Left ventricle myocardium inferior (tissue), 1 donor: ENCODE measurements at regions not wholly inside any gene's neighbourhood (a gene's known extent, or its start where the extent isn't known, plus 50 kb on each side); places are given as distances from the start of the nearest gene placed in this dataset.

ENCODE experiments used
- DNase-seq: peaks from one replicate; pipeline ENCODE4 v3.0.0-alpha.2; 2020
- H3K27ac ChIP-seq: fragments of 200-600 bp; replicated peaks from 2 replicates; pipeline ENCODE4 v1.8.0; 2021
- H3K27me3 ChIP-seq: fragments of 200-600 bp; 2 replicates; pipeline ENCODE4 v1.8.0; 2021; ENCODE audit warnings: low read depth
- H3K36me3 ChIP-seq: fragments of 200-600 bp; 2 replicates; pipeline ENCODE4 v1.8.0; 2021
- H3K4me1 ChIP-seq: fragments of 200-600 bp; 2 replicates; pipeline ENCODE4 v1.8.0; 2021
- H3K4me3 ChIP-seq: fragments of 200-600 bp; 2 replicates; pipeline ENCODE4 v1.8.0; 2021; ENCODE audit warnings: mild to moderate bottlenecking, moderate library complexity
- H3K9me3 ChIP-seq: fragments of 200-600 bp; replicated peaks from 2 replicates; pipeline ENCODE4 v1.8.0; 2021
- intact Hi-C: fragments of 100-400 bp; cut with micrococcal nuclease; formaldehyde crosslinking; loops from one replicate; pipeline ENCODE4 v1.11.0; 2022
- TF ChIP-seq, protein P1 (sequence below): fragments of 200-600 bp; IDR thresholded peaks from 2 replicates; pipeline ENCODE4 v1.8.0; 2021; ENCODE audit warnings: antibody characterized with exemption, mild to moderate bottlenecking, borderline replicate concordance
- donor health status: DM: no; HTN: yes; CAD: no; lungs with severe emphysema.

GRCh38 chr6:147707524-147707923 is 199.0 kb downstream of the SAMD5 start:
- H3K36me3 ChIP-seq = no peaks in the 10 kb centered on the region
- no peaks in the 10 kb centered on the region for H3K4me1 ChIP-seq
- TF ChIP-seq, protein P1, sequence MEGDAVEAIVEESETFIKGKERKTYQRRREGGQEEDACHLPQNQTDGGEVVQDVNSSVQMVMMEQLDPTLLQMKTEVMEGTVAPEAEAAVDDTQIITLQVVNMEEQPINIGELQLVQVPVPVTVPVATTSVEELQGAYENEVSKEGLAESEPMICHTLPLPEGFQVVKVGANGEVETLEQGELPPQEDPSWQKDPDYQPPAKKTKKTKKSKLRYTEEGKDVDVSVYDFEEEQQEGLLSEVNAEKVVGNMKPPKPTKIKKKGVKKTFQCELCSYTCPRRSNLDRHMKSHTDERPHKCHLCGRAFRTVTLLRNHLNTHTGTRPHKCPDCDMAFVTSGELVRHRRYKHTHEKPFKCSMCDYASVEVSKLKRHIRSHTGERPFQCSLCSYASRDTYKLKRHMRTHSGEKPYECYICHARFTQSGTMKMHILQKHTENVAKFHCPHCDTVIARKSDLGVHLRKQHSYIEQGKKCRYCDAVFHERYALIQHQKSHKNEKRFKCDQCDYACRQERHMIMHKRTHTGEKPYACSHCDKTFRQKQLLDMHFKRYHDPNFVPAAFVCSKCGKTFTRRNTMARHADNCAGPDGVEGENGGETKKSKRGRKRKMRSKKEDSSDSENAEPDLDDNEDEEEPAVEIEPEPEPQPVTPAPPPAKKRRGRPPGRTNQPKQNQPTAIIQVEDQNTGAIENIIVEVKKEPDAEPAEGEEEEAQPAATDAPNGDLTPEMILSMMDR = no peak
- no peak for DNase-seq
- peaks cover 4% of the 10 kb centered on the region for H3K9me3 ChIP-seq
- intact Hi-C loops = no loop called here
- H3K27me3 ChIP-seq = no peaks in the 10 kb centered on the region
- H3K27ac ChIP-seq = no peak overlapping the region
- H3K4me3 ChIP-seq = no peak overlapping the region

- no peaks in the 10 kb centered on the region for H3K36me3 ChIP-seq
- H3K27ac ChIP-seq = no peak overlapping the region
- H3K27me3 ChIP-seq = no peaks in the 10 kb centered on the region
- H3K4me3 ChIP-seq = no peak overlapping the region
- peaks cover 7% of the 10 kb centered on the region for H3K9me3 ChIP-seq
- no peak for DNase-seq
- no peaks in the 10 kb centered on the region for H3K4me1 ChIP-seq
- TF ChIP-seq, protein P1 = no peak
- intact Hi-C loops = no loop called here
These were observed 199.7 kb downstream of the SAMD5 start for GRCh38 chr6:147708170-147708569.

DNA sequence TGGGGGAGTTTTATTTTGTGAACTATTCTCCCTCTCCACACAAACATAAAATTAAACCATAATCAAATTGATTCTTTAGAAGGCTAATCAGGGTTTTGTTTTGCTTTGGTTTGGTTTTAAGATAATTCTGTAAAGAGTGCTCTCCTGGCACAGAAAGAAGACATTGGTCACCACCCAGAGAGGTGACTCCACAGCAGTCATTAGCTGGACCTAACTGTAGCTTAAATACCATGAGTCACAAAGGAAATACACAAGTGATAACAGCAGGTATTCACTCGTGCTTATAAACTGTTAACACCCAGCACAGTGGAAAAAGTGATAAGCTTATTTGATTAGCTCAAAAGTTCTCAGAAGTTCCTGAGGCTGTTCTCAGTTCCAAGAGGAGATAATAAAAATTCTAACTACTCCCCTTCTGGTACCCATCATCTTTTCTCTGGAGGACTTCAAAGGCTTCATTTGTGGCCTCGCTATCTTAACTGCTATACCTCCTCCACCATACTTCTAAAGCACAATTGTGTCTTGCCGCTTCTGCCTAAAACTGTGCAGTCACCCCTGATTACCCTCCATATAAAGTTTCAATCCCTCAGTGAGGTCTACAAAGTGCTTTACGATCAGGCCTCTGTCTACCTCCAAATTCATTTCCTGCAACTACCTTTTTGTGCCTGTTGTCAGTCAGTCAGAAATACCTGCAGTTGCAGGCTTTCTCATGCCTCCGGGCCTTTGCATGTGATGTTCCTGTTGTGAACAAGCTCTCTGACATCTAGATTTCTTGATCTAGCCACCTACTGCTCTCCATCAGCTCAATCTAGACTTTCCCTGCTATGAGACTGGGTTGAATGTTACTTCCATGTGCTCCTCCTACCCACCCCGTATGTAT is 201.1 kb downstream of the SAMD5 start:
- Histone ChIP-seq H3K9me3 (peaks cover 7% of the 10 kb centered on the region), H3K27ac (no peak overlapping the region), H3K27me3 (no peaks in the 10 kb centered on the region), H3K4me3 (no peak overlapping the region), H3K36me3 (no peaks in the 10 kb centered on the region), H3K4me1 (no peaks in the 10 kb centered on the region)
- no peak for DNase-seq
- intact Hi-C loops = no loop called here
- TF ChIP-seq, protein P1 = no peak

DNA sequence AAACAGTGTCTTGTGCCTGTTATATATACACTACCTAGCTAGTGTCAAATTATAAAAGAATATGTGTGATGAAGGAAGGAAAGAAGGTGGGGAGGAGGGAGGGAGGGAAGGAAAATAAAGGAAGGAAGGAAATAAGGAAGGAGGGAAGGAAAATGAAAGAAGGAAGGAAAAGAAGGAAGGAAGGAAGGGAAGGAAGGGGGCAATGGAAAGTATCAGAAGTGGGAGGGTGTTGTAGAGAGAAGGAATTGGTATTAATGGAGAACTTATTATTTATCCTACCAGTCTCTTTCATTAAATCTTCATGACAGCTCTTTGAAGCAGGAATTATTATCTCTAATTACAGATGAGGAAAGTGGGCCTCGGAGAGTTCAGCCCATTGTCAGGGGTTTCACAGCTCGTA is 202.4 kb downstream of the SAMD5 start:
- TF ChIP-seq, protein P1 = no peak
- Histone ChIP-seq H3K9me3 (peaks cover 7% of the 10 kb centered on the region), H3K27ac (no peak overlapping the region), H3K4me1 (no peaks in the 10 kb centered on the region), H3K4me3 (no peak overlapping the region), H3K27me3 (no peaks in the 10 kb centered on the region), H3K36me3 (no peaks in the 10 kb centered on the region)
- intact Hi-C loops = no loop called here
- DNase-seq = no peak

GRCh38 chr6:147711476-147711875 is 203.0 kb downstream of the SAMD5 start:
- intact Hi-C loops = no loop called here
- no peaks in the 10 kb centered on the region for H3K27me3 ChIP-seq
- no peak overlapping the region for H3K27ac ChIP-seq
- TF ChIP-seq, protein P1 = no peak
- peaks cover 7% of the 10 kb centered on the region for H3K9me3 ChIP-seq
- no peak overlapping the region for H3K4me3 ChIP-seq
- H3K36me3 ChIP-seq = no peaks in the 10 kb centered on the region
- no peaks in the 10 kb centered on the region for H3K4me1 ChIP-seq
- no peak for DNase-seq
